PC-9 (cell line): ENCODE measurements at regions not wholly inside any gene's neighbourhood (a gene's known extent, or its start where the extent isn't known, plus 50 kb on each side); places are given as distances from the start of the nearest gene placed in this dataset.

Experiments used
- CTCF ChIP-seq: fragments of 200-600 bp; sonication (generic); conservative IDR thresholded peaks from 2 replicates; pipeline ENCODE4 v1.6.1; 2017; ENCODE audit warnings: mixed run types, antibody characterized with exemption, mild to moderate bottlenecking, moderate library complexity
- EZH2 ChIP-seq: fragments of 200-600 bp; sonication (generic); IDR thresholded peaks from 2 replicates; pipeline ENCODE4 v1.8.0; 2017; ENCODE audit warnings: antibody characterized with exemption, low read depth

- no peak for TF ChIP-seq CTCF
- no peak for TF ChIP-seq EZH2
These were observed 1262.9 kb downstream of the TMEM121 start for GRCh38 chr14:106789318-106789717.
